Neural cell (in vitro differentiated cells): ENCODE measurements at regions not wholly inside any gene's neighbourhood (a gene's known extent, or its start where the extent isn't known, plus 50 kb on each side); places are given as distances from the start of the nearest gene placed in this dataset.

ENCODE experiments used
- POLR2AphosphoS5 ChIP-seq: IDR thresholded peaks from 2 replicates; pipeline ENCODE4 v1.6.1; 2012
- REST ChIP-seq: IDR thresholded peaks from 2 replicates; pipeline ENCODE4 v1.6.1; 2012; ENCODE audit warnings: borderline replicate concordance

DNA sequence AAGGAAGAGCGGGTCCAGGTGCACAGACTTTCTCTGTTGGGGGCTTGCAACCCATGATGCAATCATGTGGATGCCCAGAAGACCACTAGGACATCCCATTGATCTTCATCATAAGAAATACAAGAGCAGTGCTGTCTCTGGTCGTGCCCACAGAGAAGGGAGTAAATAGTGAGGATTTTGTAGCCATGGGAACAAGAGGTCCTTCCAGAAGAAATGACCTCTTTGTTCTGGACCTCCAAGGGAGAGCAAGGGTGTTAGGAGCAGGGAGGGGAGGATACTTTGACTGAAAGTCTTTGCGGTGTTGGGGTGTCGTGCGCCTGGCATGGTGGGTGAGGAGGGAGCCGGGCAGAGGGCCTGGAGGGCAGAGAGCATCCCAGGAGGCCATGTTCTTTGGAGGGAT lies 55.0 kb upstream of the EN2 start:
- no peak for TF ChIP-seq REST
- TF ChIP-seq POLR2AphosphoS5: no peak
